IMR-90 (cell line): ENCODE measurements at regions not wholly inside any gene's neighbourhood (a gene's known extent, or its start where the extent isn't known, plus 50 kb on each side); places are given as distances from the start of the nearest gene placed in this dataset.

ENCODE experiments used
- ATAC-seq: fragments of 200-7000 bp; cut with Tn5 transposase; 2 replicates; pipeline ENCODE4 v1.9.1; 2020; ENCODE audit warnings: low read depth, mild to moderate bottlenecking, moderate library complexity
- BruUV-seq: library from RNA; stranded (reverse); fragments of 400-500 nt; replicated peaks from 2 replicates; lab custom pipeline; 2021; lab: Mats Ljungman, UMichigan
- CTCF ChIA-PET: fragments of 300-600 bp; formaldehyde crosslinking; extraction: SDS; loops from one replicate; lab custom pipeline; 2021; ENCODE audit warnings: antibody characterized with exemption; lab: Yijun Ruan, JAX
- POLR2A ChIA-PET: fragments of 300-600 bp; sonication (Branson Sonifier 250); formaldehyde crosslinking; loops from one replicate; lab custom pipeline; 2022; ENCODE audit warnings: antibody characterized with exemption; ENCODE audit not compliant: unreplicated experiment; lab: Charles Lee
- DNase-seq: peaks from one replicate; pipeline ENCODE4 v3.0.0; 2013
- H2AFZ ChIP-seq: replicated peaks from 2 replicates; pipeline ENCODE3; 2013; ENCODE audit warnings: low read length, mild to moderate bottlenecking; ENCODE audit not compliant: poor library complexity
- H2AK5ac ChIP-seq: 2 replicates; pipeline ENCODE4 v1.6.1; 2013; ENCODE audit warnings: low read depth, low read length, inconsistent platforms
- H2AK9ac ChIP-seq: replicated peaks from 2 replicates; pipeline ENCODE3; 2013; ENCODE audit warnings: mild to moderate bottlenecking, low read depth, low read length, moderate library complexity; ENCODE audit not compliant: poor library complexity
- H2BK120ac ChIP-seq: 2 replicates; pipeline ENCODE4 v1.6.1; 2013; ENCODE audit warnings: low read depth, low read length, inconsistent platforms
- H2BK15ac ChIP-seq: 3 replicates; pipeline ENCODE4 v1.6.1; 2013; ENCODE audit warnings: low read depth, low read length, inconsistent platforms
- H2BK20ac ChIP-seq: 2 replicates; pipeline ENCODE4 v1.6.1; 2013; ENCODE audit warnings: low read depth, mild to moderate bottlenecking, inconsistent platforms, low read length, moderate library complexity
- H2BK5ac ChIP-seq: 2 replicates; pipeline ENCODE4 v1.6.1; 2013; ENCODE audit warnings: mild to moderate bottlenecking, low read depth, low read length, inconsistent platforms; ENCODE audit not compliant: poor library complexity, severe bottlenecking
- H3K14ac ChIP-seq: replicated peaks from 2 replicates; pipeline ENCODE4 v1.6.1; 2013; ENCODE audit warnings: low read depth, low read length, inconsistent platforms
- H3K18ac ChIP-seq: 2 replicates; pipeline ENCODE4 v1.6.1; 2013; ENCODE audit warnings: low read depth, low read length, control low read depth
- H3K23ac ChIP-seq: 2 replicates; pipeline ENCODE4 v1.6.1; 2013; ENCODE audit warnings: low read depth, low read length, inconsistent platforms
- H3K27ac ChIP-seq: 2 replicates; pipeline ENCODE4 v1.5.1; 2013; ENCODE audit warnings: mild to moderate bottlenecking, control low read depth, low read length; ENCODE audit not compliant: insufficient read depth
- H3K27me3 ChIP-seq: 2 replicates; pipeline ENCODE4 v1.6.1; 2013; ENCODE audit warnings: low read length; ENCODE audit not compliant: control insufficient read depth, insufficient read depth
- H3K36me3 ChIP-seq: 2 replicates; pipeline ENCODE4 v1.6.1; 2013; ENCODE audit warnings: low read length, mixed read lengths; ENCODE audit not compliant: control insufficient read depth, insufficient read depth
- H3K4ac ChIP-seq: 2 replicates; pipeline ENCODE4 v1.6.1; 2013; ENCODE audit warnings: low read depth, low read length, inconsistent platforms
- H3K4me1 ChIP-seq: 2 replicates; pipeline ENCODE4 v1.6.1; 2013; ENCODE audit warnings: low read length, mixed read lengths; ENCODE audit not compliant: control insufficient read depth, insufficient read depth
- H3K4me2 ChIP-seq: 2 replicates; pipeline ENCODE4 v1.6.1; 2013; ENCODE audit warnings: low read depth, mild to moderate bottlenecking, control low read depth, low read length, moderate library complexity
- H3K4me3 ChIP-seq: 2 replicates; pipeline ENCODE4 v1.5.1; 2013; ENCODE audit warnings: low read depth, mild to moderate bottlenecking, control low read depth, low read length, moderate library complexity; ENCODE audit not compliant: insufficient read depth
- H3K56ac ChIP-seq: 2 replicates; pipeline ENCODE4 v1.6.1; 2013; ENCODE audit warnings: low read length, inconsistent platforms; ENCODE audit not compliant: insufficient read depth; ENCODE audit errors: extremely low read depth
- H3K79me1 ChIP-seq, 2 experiments: 2 replicates each; pipeline ENCODE4 v1.6.1; 2013; ENCODE audit warnings: low read length in 2 of 2, inconsistent platforms in 1 of 2, low read depth in 1 of 2
- H3K9ac ChIP-seq: 2 replicates; pipeline ENCODE4 v1.6.1; 2013; ENCODE audit warnings: low read depth, low read length, control low read depth
- H3K9me1 ChIP-seq: 2 replicates; pipeline ENCODE4 v1.6.1; 2013; ENCODE audit warnings: low read length, inconsistent platforms; ENCODE audit not compliant: insufficient read depth
- H3K9me3 ChIP-seq: 2 replicates; pipeline ENCODE4 v1.6.1; 2013; ENCODE audit warnings: low read length; ENCODE audit not compliant: control insufficient read depth, insufficient read depth
- H4K20me1 ChIP-seq: 2 replicates; pipeline ENCODE4 v1.6.1; 2013; ENCODE audit warnings: low read length, inconsistent platforms; ENCODE audit not compliant: insufficient read depth
- H4K5ac ChIP-seq: 2 replicates; pipeline ENCODE4 v1.6.1; 2013; ENCODE audit warnings: mild to moderate bottlenecking, low read depth, low read length, control low read depth
- H4K8ac ChIP-seq, 2 experiments: 2 replicates each; pipeline ENCODE4 v1.6.1; 2013; ENCODE audit warnings: low read depth in 2 of 2, low read length in 2 of 2, control low read depth in 1 of 2, inconsistent platforms in 1 of 2
- H4K91ac ChIP-seq: 2 replicates; pipeline ENCODE4 v1.6.1; 2013; ENCODE audit warnings: low read depth, low read length, inconsistent platforms; ENCODE audit not compliant: insufficient read depth
- BHLHE40 ChIP-seq: fragments of 150-350 bp; IDR thresholded peaks from 2 replicates; pipeline ENCODE4 v1.6.1; 2016; ENCODE audit warnings: mild to moderate bottlenecking, low read depth, low read length
- CEBPB ChIP-seq: IDR thresholded peaks from 2 replicates; pipeline ENCODE4 v1.6.1; 2012; ENCODE audit warnings: low read depth, low read length, improper control_type of control experiment
- CHD1 ChIP-seq: IDR thresholded peaks from 2 replicates; pipeline ENCODE4 v1.6.1; 2012; ENCODE audit warnings: low read depth, low read length, improper control_type of control experiment
- MAFK ChIP-seq: IDR thresholded peaks from 2 replicates; pipeline ENCODE4 v1.6.1; 2012; ENCODE audit warnings: low read depth, low read length, improper control_type of control experiment
- MAZ ChIP-seq: IDR thresholded peaks from 2 replicates; pipeline ENCODE4 v1.6.1; 2012; ENCODE audit warnings: low read depth, mild to moderate bottlenecking, low read length, improper control_type of control experiment, moderate library complexity, borderline replicate concordance
- MXI1 ChIP-seq: IDR thresholded peaks from 2 replicates; pipeline ENCODE4 v1.6.1; 2012; ENCODE audit warnings: low read depth, mild to moderate bottlenecking, low read length, moderate library complexity, borderline replicate concordance
- NFE2L2 ChIP-seq: fragments of 150-350 bp; IDR thresholded peaks from 2 replicates; pipeline ENCODE4 v1.6.1; 2016; ENCODE audit warnings: low read depth, mild to moderate bottlenecking, low read length
- POLR2A ChIP-seq: IDR thresholded peaks from 2 replicates; pipeline ENCODE4 v1.6.1; 2012; ENCODE audit warnings: mild to moderate bottlenecking, low read depth, low read length
- RAD21 ChIP-seq: IDR thresholded peaks from 2 replicates; pipeline ENCODE4 v1.6.1; 2012; ENCODE audit warnings: low read length, improper control_type of control experiment
- RCOR1 ChIP-seq: IDR thresholded peaks from 2 replicates; pipeline ENCODE4 v1.6.1; 2012; ENCODE audit warnings: mild to moderate bottlenecking, low read length, improper control_type of control experiment; ENCODE audit not compliant: insufficient replicate concordance
- SMC3 ChIP-seq: fragments of 150-350 bp; IDR thresholded peaks from 2 replicates; pipeline ENCODE4 v1.6.1; 2016; ENCODE audit warnings: low read depth, mild to moderate bottlenecking, antibody characterized with exemption, low read length, moderate library complexity
- WGBS, 2 experiments: methylation state at CpG; one replicate each; pipeline versions ENCODE4 v1.1.5 to v1.1.7; 2013; ENCODE audit warnings: missing lambda C conversion rate in 2 of 2; ENCODE audit not compliant: insufficient read length in 1 of 2; ENCODE audit errors: extremely low coverage in 2 of 2; 5-methylcytosine and 5-hydroxymethylcytosine counted together
- dilution Hi-C: fragments of 300-500 bp; cut with HindIII; formaldehyde crosslinking; loops from one replicate; pipeline ENCODE4 v1.14.3; 2018; ENCODE audit warnings: low sequenced_read_pairs; ENCODE audit not compliant: unreplicated experiment
- in situ Hi-C: fragments of 300-500 bp; cut with MboI; formaldehyde crosslinking; loops from 3 replicates; pipeline ENCODE4 v1.14.3; 2019; ENCODE audit warnings: low sequenced_read_pairs, inconsistent platforms, mixed read lengths
- intact Hi-C: fragments of 100-400 bp; cut with micrococcal nuclease; formaldehyde crosslinking; loops from 2 replicates; pipeline ENCODE4 v1.10.0; 2022
- TF ChIP-seq, protein P1 (sequence below): fragments of 150-350 bp; IDR thresholded peaks from 2 replicates; pipeline ENCODE4 v1.6.1; 2017; ENCODE audit warnings: mild to moderate bottlenecking, antibody characterized with exemption, low read length, low read depth
- TF ChIP-seq, protein P2 (sequence below): fragments of 150-350 bp; IDR thresholded peaks from 2 replicates; pipeline ENCODE4 v1.6.1; 2016; ENCODE audit warnings: low read depth, mild to moderate bottlenecking, low read length, moderate library complexity, borderline replicate concordance

DNA sequence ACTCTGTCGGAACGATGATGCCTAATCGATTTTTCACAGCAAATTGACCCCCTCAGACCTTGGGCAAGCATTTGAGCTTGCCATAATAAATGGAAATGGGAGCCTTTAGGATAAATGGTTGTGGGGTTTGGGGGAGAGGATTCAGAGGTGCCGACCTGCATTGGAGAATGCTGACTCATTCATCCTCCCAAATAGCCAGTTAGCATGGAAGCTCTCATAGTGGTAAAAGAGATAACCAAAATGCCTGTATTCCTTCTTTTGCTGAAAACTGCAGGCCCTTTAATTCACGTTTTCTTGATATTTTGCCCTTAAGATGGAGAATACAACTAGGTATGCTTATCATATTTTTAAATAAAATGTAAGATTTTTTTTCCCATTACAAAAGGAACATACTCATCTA lies 392.6 kb upstream of the DEPDC1 start:
- Histone ChIP-seq H3K27me3 (no peaks in the 10 kb centered on the region), H3K14ac (no peak overlapping the region), H3K79me1 (no peaks in the 10 kb centered on the region), H3K36me3 (no peaks in the 10 kb centered on the region), H3K9me1 (no peaks in the 10 kb centered on the region), H4K91ac (no peak overlapping the region), H3K18ac (no peak overlapping the region), H3K9ac (no peak overlapping the region), H3K56ac (no peak overlapping the region), H3K4me3 (no peak overlapping the region), H2BK120ac (no peak overlapping the region), H3K4me1 (no peaks in the 10 kb centered on the region), H2BK20ac (no peak overlapping the region), H3K9me3 (no peaks in the 10 kb centered on the region), H3K4me2 (no peak overlapping the region), H4K5ac (no peak overlapping the region), H2AK5ac (no peak overlapping the region), H2AK9ac (no peak overlapping the region), H3K4ac (no peak overlapping the region), H2AFZ (no peak overlapping the region), H4K8ac (no peak overlapping the region), H3K23ac (no peak overlapping the region), H4K20me1 (no peaks in the 10 kb centered on the region), H2BK5ac (no peak overlapping the region), H2BK15ac (no peak overlapping the region), H3K27ac (no peak overlapping the region)
- no peak for ATAC-seq
- DNase-seq, result no peak
- no peak for TF ChIP-seq RCOR1
- TF ChIP-seq NFE2L2, result no peak
- no peak for TF ChIP-seq CHD1
- no peak for TF ChIP-seq CEBPB
- no peak for TF ChIP-seq MXI1
- TF ChIP-seq, protein P1, sequence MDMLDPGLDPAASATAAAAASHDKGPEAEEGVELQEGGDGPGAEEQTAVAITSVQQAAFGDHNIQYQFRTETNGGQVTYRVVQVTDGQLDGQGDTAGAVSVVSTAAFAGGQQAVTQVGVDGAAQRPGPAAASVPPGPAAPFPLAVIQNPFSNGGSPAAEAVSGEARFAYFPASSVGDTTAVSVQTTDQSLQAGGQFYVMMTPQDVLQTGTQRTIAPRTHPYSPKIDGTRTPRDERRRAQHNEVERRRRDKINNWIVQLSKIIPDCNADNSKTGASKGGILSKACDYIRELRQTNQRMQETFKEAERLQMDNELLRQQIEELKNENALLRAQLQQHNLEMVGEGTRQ, result no peak
- no peak for TF ChIP-seq MAFK
- no peak for TF ChIP-seq BHLHE40
- TF ChIP-seq POLR2A, result no peak
- TF ChIP-seq SMC3, result no peak
- no peak for TF ChIP-seq MAZ
- TF ChIP-seq, protein P2, sequence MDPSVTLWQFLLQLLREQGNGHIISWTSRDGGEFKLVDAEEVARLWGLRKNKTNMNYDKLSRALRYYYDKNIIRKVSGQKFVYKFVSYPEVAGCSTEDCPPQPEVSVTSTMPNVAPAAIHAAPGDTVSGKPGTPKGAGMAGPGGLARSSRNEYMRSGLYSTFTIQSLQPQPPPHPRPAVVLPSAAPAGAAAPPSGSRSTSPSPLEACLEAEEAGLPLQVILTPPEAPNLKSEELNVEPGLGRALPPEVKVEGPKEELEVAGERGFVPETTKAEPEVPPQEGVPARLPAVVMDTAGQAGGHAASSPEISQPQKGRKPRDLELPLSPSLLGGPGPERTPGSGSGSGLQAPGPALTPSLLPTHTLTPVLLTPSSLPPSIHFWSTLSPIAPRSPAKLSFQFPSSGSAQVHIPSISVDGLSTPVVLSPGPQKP, result no peak
- no peak for TF ChIP-seq RAD21
- CTCF ChIA-PET, result no interaction called here
- dilution Hi-C loops (no loop called here), intact Hi-C loops (no loop called here), in situ Hi-C loops (no loop called here)
- POLR2A ChIA-PET, result no interaction called here
- WGBS, 2 experiments, result no CpG with 5 or more reads among the region's 5 CpGs
- no TSS peak for BruUV-seq
